LNCaP clone FGC (cell line): ENCODE measurements at regions not wholly inside any gene's neighbourhood (a gene's known extent, or its start where the extent isn't known, plus 50 kb on each side); places are given as distances from the start of the nearest gene placed in this dataset.

ENCODE experiments used
- DNase-seq: peaks from one replicate; pipeline ENCODE4 v3.0.0-alpha.2; 2011; ENCODE audit warnings: low read depth
- H3K4me3 ChIP-seq: 2 replicates; pipeline ENCODE4 v1.5.1; 2011; ENCODE audit warnings: mild to moderate bottlenecking, low read depth, low read length, control low read depth
- CTCF ChIP-seq: IDR thresholded peaks from 2 replicates; pipeline ENCODE4 v1.5.1; 2012; ENCODE audit warnings: mild to moderate bottlenecking; ENCODE audit not compliant: control insufficient read depth, insufficient read depth; ENCODE audit errors: extremely low read depth

GRCh38 chr10:52869864-52870263, 97.3 kb upstream of the MBL2 start:
- H3K4me3 ChIP-seq = no peak overlapping the region
- DNase-seq = no peak
- no peak for TF ChIP-seq CTCF

- no peak for TF ChIP-seq CTCF
- DNase-seq = no peak
- no peak overlapping the region for H3K4me3 ChIP-seq
Measured at GRCh38 chr10:52865213-52865612, 92.6 kb upstream of the MBL2 start.

GRCh38 chr10:52864201-52865106, 91.9 kb upstream of the MBL2 start:
- no peak overlapping the region for H3K4me3 ChIP-seq
- TF ChIP-seq CTCF = no peak
- DNase-seq = no peak

GRCh38 chr10:52858722-52859121, 86.1 kb upstream of the MBL2 start:
- no peak for DNase-seq

GRCh38 chr10:52855546-52856325, 83.2 kb upstream of the MBL2 start:
- no peak for DNase-seq
- no peak for TF ChIP-seq CTCF
- H3K4me3 ChIP-seq = no peak overlapping the region

More at GRCh38 chr10:52858722-52859121, 86.1 kb upstream of the MBL2 start:
- TF ChIP-seq CTCF = no peak
- no peak overlapping the region for H3K4me3 ChIP-seq

- no peak overlapping the region for H3K4me3 ChIP-seq
- TF ChIP-seq CTCF = no peak
- DNase-seq = no peak
Measured at GRCh38 chr10:52853704-52854103, 81.1 kb upstream of the MBL2 start.
